HG02642 (cell line): ENCODE measurements at regions not wholly inside any gene's neighbourhood (a gene's known extent, or its start where the extent isn't known, plus 50 kb on each side); places are given as distances from the start of the nearest gene placed in this dataset.

Experiments used
- ATAC-seq: cut with Tn5 transposase; IDR thresholded peaks from one replicate; pipeline ENCODE4 v1.9.1; 2021; ENCODE audit warnings: mild to moderate bottlenecking; ENCODE audit not compliant: unreplicated experiment, poor library complexity

DNA sequence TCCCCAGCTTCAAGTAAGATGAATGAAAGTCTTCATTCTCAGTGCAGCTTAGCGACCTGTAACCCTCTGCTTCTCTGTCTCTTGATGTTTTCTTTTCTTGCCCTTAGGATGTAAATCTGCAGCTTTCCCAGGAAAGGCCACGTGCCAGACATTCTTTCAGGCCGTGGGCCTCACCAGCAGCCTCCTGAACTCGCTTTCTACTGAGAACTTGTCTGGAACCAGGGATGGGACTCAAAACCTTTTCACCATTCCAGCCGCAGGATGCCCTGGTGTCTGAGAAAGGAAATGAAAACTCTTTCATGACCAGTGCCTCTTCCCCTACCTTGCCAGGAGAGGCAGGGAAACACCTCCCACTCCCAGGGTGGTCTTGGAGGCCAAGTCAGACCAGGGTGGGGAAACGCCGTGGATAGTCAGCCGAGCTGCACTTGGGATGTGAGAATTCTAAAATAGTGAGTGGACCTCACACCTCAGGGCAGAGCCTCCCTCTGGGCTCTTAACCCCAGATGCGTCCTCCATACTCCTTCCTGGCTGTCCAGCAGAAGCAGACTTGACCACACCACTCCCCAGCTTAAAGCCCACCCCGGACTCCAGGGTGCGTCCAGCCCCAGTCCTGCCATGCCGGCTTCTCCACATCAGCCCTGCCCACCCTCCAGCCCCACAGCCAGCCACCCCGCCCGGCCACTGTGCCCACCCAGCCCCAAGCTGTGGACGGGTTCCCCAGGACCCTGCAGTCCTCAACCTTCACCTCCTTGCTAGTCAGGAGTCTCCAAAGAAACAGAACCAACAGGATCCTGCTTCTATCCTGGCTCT, 115.5 kb downstream of the TWIST2 start:
- no peak for ATAC-seq

DNA sequence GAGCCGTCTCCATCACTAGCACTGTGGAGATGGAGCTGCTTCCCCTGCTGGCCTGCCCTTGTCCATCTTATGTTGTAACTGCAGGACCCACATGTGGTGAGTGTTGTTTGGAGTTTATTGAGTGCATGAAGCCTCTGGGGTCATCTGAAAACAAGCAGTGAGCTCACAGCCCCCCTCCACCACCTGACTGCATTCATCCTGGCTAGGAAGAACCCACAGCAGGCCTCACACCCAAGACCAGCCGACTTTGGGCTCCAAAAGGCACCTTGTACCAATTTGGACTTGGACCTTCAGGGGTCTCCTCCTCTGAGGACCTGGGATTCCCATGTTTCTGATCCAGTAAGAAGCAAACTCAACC, 116.1 kb downstream of the TWIST2 start:
- ATAC-seq, result no peak

DNA sequence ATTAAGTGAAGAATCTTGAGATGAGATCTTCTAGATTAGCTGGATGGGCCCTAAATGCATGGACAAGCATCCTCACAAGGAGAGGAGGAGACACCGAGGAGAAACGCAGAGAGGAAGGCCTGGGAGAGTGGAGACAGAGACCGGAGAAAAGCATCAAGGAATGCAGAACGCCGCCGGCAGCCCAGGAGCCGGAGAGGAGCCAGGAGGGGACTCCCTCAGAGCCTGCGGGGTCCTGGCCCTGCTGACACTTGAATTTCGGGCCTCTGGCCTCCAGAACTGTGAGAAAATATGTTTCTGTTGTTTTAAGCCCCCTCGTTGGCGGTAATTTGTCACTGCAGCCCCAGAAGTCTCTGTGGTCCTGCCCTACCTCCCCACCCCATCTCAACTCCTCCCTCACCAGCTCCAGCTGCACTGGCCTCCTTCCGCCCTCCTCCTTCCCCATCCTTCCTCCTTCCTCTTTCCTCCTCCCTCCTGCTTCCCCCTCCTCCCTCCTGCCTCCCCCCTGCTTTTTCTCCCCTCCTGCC, 116.7 kb downstream of the TWIST2 start:
- no peak for ATAC-seq

DNA sequence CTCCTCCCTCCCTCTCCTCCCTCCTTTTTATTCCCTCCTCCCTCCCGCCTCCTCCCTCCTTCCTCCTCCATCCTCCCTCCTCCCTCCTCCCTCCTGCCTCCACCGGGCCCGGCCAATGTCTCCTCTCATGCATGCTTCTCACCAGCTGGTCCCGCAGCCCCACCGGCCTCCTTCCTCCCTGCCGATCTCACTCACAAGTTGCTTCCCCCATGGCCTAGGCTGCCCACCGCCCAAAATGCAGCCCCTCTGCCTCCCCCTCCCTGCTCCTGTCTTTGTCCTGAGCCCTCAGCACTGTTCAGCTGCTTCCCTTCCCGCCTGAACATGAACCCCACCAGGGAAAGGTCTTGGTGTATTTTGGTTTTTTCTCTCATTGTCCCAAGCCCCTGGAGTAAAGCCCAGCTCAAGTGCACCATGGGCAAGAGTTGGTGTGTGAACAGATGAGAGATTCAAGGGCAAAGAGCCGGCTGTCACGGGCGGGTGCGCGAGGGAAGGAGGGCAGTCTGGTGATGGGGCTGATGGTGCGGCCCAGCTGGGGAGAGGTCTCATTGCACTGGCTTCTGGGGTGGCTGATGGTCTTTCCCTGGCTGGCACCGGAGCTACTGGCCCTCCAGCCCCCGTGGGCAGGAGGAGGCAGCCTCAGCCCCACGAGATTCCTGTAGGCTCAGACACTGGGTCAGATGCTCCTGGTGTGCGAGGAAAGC, 117.6 kb downstream of the TWIST2 start:
- ATAC-seq, result no peak

DNA sequence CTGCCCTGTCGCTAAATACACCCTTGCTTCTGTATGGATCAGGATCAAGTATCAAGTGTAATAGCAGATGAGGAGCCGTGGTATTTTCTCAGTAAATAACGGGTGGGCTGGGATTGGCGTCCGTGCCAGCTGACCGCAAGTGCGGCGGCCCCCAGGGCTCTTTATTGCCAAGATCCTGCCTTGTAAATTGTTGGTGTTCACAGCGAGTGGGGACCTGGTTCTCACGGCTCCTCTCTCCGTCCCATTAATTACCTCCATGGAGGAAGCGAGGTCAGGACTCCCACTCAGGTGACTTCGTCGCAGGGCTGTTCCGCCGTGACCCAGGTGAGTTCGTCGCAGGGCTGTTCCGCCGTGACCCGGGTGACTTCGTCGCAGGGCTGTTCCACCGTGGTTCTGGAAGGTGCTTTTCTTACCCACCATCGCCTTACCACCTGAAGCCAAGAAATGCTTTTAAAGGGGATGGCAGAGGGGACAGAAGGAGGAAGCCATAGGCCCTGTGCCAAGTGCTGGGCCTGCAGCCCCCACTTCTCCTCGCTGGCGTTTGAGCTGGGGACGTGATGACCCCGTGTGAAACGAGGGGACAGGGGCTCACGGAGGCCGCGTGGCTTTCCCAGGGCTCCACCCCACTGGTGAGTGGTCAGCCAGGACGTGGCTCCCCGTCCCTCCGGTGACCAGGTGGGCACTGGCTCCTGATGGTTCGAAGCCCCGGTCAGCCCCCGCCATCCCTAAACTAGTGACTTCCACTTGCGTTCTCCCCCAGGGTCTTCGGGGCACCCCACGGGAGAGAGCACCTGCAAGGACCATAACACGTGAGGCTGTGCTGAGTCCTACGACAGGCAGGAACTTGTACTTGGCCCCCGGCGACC, 118.4 kb downstream of the TWIST2 start:
- no peak for ATAC-seq

DNA sequence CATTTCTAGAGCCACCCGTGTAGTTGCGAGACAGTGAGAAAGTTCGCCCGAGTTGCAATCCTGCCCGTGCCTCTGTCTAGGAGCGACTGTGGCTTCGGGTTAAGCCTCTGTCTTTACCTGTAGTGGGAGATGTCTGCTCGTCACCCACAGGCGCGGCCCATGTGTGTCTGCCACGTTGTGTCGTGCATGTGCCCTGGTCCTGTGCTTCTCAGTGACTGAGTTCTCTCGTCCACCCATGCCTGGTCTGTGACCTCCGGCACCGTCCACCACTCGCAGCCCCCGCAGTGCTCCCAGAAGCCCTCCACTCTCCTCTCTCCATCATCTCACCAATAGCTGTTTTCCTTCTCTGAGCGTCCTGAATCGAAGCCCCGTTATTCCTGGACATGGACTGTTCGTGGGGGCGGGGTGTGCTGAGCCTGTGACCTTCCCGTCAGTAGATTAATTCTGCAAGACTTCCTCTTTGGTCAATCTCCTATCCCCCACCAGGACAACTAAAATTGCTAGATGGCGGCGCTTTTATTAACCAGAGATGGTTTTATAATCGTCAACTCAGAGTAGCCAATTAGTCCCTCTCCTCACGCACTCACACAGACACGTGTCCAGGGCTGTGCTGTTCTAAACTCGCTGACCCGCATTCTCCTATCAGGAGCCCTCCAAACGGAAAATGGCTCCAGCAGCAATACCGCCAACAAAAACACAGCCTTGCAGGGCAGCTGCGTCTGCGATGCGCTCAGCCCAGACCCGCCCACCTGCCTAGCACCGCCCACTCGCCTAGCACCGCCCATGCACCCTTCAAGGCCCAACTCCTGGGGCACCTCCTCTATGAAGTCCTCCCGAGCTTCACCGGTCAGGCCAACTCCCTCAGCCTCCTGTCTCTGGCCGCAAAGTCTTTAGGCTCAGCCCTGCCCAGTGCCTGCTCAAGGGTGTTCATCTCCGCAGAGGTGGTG, 119.4 kb downstream of the TWIST2 start:
- ATAC-seq, result no peak

DNA sequence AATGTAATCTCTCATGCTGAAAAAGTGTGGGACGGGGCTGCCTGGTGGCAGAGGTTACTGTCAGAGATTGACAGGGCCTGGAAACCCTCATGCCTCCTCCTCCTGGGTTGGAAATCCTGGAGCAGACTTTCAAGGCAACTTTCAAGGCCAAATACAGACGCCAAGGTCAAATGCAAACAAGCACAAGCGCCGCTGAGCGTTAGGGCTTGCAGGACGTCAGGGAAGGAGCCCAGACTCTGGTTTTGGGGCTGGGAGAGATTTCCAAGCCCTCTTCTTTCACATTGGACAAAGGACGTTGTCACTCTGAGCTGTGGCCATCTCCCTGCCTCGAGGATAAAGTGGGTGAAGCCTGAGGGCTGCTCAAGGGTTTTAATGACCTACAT, 120.1 kb downstream of the TWIST2 start:
- no peak for ATAC-seq

DNA sequence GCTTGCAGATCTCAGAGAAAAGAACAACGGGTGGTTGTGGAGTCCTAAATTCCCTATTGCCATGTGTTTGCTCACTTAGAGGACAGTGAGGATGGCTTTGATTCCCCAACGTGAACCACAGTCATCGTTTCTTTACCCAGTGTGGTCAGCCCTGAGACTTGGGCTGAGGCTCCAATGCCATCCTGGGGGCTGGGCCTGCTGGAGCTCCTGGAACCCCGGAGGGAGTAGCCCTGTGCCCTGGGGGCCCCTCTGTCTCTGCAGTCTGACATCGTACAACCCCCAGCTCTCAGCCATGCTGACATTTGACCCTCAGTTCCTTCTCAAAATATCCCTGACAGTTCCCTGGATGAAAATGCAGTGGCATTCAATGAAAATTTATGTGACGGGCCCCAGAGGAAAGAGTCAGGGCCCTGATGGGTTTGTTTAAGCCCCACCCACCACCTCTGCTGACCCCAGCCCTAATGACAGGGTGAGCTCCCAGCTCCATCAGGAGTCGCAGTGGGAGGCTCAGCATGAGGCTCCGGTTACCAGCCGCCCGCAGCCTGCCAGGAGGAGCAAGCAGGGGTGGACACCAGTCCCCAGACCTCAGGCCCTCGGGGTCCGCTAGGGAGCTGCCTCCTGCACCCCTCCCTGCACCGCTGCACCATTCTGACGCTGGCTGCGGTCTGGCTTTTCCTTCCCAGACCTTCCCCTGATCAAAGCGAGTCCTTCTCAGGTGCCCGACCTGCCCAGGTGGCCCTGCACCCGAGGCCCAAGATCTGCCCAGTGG, 120.9 kb downstream of the TWIST2 start:
- ATAC-seq, result no peak

DNA sequence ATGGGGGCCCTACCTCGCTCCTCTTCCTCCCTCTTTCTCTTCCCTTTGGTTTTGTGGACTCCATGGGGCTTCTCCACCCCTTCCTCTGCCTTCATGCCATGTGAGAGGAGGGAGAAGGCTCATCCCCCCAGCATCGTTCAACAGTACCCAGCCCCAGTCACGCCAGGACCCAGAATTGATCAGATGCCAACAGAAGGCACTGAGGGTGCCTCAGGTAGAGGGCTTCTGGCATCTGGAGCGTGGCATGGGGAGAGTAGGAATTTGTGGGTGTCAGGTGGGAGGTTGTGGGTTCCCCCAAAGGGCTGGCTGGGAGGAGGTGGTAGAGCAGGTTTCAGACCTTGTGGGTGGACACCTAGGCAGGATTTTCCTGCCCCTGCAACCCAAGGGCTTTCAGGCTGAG, 122.0 kb downstream of the TWIST2 start:
- ATAC-seq, result no peak

DNA sequence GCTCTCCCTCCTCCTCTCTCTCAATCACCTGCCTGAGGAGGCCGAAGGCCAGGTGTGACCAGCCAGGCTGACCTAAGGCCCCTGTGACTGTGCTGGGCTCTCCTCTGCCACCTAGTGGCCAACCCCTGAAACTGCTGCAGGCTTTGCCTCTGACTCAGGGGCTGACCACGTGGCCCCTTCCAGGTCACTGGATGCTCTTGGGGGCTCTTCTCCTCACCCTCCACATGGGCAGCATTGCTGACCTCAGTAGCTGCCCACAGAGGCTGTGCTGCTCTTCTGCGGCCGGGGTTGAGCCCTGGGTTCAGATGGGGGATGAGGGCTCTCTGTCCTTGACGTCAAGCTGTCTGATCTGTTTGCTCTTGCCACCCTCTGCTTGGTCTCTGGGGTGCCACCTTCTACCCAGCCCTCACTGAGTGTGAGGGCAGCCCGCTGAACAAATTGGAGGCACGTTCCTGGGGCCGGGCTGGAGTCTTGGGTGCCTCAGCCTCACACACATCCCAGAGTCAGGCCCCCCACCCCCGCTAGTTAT, 122.7 kb downstream of the TWIST2 start:
- peak; percentile 54 for ATAC-seq

DNA sequence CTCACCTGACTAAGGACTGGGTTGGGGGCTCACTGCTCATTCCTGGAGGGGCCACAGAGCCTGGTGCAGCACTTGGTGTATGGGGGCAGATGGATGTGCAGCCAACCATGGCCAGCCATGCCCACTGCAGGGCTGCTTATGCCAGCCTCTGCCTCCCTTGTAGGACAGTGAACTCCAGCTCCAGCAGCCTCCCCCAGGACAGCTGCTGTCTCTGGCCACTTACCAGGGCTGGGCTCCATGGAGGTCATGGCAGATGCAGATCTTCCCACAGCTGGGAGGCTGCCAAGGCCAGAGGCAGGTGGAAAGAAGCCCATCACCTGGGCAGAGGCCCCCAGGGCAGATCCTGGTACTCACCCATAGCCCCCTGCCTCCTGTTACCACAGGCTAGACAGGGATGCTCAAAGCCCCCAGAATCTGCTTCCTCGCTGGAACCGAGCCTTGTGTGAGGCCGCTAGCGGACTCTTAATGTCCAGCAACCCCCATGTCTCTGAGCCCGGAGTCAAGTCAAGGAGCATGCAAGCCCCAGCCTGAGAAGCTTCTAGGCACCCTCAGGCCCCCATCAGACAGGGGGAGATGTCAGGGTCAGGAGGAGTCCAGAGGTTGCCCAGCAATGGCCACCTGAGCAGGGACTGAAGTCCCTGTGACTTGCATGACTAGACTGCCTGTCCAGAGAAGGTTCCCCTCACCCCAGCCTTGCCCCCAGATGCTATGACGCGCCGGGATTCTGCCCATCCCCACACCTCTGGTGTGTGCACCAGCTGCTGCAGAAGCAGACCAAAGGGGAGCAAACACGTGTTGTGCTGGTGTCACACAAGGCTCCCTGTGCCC, 123.6 kb downstream of the TWIST2 start:
- no peak for ATAC-seq

DNA sequence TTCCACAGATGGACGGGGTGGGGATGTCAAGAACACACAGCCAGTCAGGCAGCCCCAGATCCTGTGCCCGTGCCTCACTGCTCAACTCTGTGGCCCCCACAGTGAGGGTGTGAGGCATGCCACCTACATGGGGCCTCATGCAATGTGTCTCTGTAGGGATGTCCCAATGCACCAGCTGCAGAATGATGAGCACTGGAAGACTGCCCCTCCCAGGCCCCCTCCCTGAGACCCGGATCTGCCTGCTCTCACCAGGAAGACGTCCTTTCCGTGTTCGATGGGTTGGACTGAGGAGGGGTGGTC, 124.2 kb downstream of the TWIST2 start:
- ATAC-seq, result no peak

DNA sequence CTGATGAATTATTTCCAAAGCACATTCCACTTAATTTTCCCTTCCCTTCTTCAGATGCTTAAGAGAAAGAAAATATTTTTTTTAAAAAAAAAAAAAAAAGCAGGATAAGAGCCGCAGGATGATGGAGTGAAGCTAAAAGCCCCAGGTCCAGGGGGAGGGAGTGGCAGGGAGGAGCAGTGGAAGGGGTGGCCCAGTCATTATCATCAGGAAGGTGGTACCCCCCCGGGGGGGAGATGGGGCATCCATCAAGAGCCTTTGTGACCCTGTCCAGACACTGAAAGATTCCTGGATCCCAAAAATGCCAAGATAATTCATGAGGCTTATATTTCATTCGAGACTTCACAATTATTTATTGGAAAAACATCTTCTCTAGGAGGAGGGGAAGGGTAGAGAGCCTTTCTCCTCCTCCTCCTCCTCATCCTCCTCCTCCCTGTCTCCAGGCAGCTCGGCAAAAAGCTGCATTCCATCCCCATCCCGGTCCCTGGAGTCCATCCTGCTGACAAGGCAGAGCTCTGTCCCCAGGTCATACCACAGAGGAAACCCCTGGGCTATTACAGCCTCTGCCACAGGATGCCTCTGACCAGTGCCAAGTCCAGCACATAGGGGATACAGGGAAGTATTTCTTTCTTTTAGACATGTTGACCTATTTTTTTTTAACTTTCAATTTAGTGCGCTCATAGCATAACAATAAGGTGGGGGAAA, 125.3 kb downstream of the TWIST2 start:
- ATAC-seq, result no peak

DNA sequence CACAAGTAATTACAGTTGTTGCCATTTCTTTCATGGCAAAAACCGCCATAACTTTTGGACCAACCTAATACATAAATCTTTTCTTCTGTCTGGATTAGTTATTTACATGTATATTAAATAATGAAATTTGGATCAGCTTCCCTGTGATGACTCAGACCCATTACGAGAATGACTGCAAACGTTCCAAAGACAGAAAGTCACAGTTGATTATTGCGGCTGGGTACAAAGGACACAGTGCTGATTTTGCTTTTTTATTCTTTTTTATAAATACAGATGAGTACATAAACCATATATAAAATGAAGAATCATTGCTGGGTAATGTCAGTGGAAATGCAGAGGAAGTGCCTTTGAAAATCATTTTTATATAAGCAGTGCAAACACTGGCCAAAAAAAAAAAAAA, 126.2 kb downstream of the TWIST2 start:
- no peak for ATAC-seq

DNA sequence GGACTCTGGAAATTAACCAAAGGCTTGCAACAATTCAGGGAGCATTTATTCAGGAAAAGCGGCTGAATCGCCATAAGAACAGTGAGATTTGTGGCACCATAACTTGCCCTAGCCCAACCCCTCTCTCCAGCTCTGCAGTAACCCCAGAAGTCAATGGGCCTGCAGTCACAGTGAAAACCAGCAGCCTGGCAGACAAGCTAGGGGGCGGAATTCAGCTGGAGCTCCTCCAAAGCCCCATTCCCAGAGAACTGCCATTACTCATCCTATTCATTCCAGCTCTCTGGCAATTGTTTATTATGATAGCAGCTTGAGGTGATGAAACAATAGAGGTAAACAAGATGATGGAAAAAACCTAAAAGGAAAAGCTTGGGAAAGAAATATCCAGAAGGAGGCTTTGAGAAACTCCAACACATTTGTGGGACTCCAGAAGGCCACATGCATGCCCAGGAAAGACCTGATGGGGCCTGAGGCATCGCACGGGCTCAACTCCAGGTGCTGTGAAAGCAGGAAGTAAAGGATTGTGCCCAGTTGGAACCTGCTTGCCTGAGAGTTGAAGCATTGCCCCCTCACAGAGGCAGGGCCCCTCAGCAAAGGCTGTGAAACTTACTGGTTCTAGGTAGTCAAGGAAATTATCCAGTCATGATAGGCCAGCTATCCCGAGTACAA, 126.7 kb downstream of the TWIST2 start:
- no peak for ATAC-seq

DNA sequence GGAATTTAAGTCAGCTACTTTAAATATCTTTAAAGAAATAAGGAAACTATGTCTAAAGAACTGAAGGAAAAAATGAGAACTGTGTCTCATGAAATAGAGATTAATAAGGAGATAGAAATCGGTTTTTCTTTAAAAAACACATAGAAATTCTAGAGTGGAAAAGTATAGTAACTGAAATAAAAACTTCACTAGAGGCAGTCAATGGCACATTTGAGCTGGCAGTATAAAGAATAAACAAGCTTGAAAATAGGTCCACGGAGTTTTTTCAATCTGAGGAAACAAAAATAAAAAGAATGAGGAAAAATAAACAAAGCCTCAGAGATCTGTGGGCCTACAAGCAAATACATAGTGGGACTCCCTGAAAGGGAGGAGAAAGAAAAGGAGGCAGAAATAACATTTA, 127.5 kb downstream of the TWIST2 start:
- ATAC-seq, result no peak

DNA sequence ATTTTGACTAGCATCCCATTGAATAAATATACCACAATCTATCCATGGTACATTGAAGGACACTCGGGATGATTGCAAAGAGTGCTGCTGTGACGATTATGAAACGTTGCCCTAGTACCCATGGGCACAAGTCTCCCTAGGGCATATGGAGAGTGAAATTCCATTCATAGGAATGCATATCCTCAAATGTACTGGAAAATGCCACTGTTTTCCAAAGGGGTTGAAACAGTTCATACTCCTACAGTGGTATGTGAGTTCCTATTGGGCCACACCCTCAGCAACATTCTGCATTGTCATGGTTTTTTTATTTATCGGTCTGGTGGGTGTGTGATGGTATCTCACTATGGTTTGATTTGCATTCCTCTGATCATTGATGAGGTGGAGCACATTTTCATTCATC, 130.6 kb downstream of the TWIST2 start:
- ATAC-seq, result no peak
